SHP77 treated with DMSO at 0.1 percent for 48 hours (cell line): ENCODE measurements at regions not wholly inside any gene's neighbourhood (a gene's known extent, or its start where the extent isn't known, plus 50 kb on each side); places are given as distances from the start of the nearest gene placed in this dataset.
"Not testable (repeated sequence)": the region's sequence is repeated elsewhere in the genome, so short reads cannot be mapped to it uniquely, and the experiment has no call there.

ENCODE experiments used
- DNase-seq: peaks from one replicate; lab custom pipeline; 2025; lab: John Stamatoyannopoulos, UW

- no peak for DNase-seq
These were observed 908.6 kb upstream of the MDGA2 start for GRCh38 chr14:48584031-48584430.

DNA sequence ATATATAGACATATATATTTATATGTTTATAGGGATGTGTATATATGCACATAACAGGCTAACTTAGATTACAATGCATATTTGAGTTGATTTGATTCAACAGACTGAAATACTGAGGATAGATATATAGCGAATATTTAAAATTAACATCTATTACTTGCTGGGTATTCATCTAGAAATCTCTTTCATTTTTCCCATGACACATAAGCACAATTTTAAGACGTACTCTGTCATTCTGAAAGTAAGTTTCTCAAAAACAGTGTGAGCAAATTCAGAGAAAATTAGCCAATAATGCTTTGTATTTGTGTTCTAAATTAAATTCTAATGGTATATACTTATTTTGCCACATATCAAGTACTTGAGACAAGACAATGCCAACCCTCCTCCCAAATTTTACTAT is 907.5 kb upstream of the MDGA2 start:
- DNase-seq, result no peak

DNA sequence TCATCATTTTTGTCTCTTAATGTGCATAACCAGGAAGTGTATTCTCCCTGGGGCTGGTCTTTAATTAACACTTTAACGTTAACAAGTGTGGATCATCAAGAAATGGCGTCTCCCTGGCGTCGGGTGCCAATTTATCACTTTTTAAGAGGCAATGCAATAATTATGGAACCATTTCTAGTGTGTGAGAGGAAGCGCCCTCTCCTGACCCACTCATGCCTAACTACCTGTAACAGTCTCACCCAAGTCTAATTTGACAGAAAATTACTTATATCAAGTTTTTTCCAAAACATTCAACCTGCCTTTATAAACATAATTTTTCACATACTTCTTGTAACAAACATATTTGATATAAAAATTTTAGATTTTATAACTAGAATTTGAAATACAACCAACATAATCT is 905.3 kb upstream of the MDGA2 start:
- no peak for DNase-seq

GRCh38 chr14:48575772-48576171 is 900.4 kb upstream of the MDGA2 start:
- DNase-seq, result peak; percentile 66

DNA sequence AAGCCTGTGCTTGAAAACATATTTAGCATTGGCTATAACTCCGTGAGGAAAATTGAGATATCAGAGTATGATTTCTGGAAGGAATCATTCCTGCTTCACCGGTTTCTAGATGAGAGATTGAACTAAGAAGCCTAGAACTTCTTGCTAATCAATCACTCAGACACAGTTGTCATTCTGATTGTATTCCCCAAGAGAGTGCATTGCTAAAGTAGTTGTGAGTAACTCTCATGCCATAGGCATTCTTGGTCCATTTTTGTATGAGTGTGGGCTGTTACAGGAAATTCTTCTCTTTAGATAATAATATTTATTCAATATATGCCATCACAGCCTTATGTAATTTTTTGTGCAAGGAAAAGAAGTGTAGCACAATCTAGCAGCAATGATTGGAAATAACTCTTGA is 893.3 kb upstream of the MDGA2 start:
- DNase-seq, result no peak

DNA sequence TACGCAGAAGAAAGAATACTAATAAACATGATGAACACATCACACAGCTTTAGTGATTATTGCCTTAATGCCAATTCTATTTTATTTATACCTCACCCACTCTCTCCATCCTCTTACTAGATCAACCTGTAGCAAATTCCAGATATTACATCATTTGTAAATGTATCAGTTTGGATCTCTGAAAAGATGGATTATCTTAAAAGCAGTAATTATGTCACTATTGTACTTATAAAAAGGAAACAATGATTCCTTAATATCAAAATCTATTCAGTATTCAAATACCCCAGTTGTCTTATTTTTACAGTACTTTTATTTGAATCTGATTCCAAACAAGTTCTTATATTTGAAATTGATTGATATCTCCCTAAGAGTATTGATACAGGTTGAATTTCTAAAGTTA is 892.8 kb upstream of the MDGA2 start:
- no peak for DNase-seq

DNA sequence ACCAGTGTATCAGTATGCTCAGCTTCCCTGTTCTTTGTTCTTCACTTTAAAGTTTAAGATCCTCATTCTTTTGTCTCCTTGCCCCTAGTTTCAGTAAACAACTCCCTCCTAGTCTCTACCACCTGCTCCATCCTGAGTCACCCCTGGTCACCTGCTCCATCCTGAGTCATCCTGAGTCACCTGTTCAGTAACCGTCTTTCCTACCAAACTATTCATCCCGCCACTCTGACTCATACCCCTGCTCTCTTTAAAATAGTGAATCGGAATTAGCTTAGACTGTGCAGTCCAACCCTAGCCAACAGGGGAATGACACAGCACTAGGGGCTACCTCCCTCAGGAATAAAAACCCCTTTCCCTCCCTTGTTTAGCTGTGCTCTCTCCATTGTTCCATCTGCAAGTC is 888.1 kb upstream of the MDGA2 start:
- DNase-seq, result no peak

- DNase-seq, result not testable (repeated sequence)
These were observed 886.0 kb upstream of the MDGA2 start for GRCh38 chr14:48561438-48561837.

GRCh38 chr14:48560421-48560820 is 885.0 kb upstream of the MDGA2 start:
- no peak for DNase-seq

- no peak for DNase-seq
These were observed 878.0 kb upstream of the MDGA2 start for GRCh38 chr14:48553443-48553842.

- no peak for DNase-seq
These were observed 871.6 kb upstream of the MDGA2 start for GRCh38 chr14:48546996-48547395.

DNA sequence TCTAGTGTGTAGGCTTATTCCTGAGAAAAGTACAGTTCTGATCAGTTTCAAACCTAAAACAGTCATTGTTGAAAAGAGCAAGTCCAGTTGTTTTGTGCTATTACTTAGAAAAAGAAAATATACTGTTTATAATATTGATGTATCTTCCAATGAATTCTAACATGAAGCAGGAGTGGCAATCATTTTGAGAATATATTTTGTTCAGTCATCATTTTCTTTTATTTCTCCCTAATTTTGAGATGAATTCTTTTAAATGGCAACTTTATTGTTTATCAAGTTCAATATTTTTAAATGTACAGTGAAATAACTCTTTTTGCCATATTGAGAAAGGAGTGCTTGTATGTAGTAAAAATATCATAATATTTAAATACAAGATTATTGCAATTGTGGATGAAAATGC is 862.2 kb upstream of the MDGA2 start:
- no peak for DNase-seq

DNA sequence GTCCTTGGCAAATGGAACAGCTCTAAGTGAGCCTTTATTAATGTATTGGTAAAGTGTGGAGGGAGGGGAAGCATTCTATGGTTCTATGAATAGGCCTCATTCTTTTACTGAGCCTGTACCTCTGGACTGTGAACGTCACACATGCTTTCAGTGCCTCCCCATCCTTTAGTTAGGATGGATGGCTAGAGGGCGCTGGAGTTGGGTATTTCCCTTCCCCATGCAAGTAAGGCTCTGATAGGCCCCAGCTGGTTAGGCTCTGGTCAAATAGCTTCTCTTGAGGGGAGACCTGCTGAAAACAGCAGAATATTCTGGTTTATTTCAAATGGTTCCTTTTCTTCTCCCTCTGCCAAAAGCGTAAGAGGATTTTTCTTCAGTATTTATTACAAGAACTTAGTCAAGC is 860.9 kb upstream of the MDGA2 start:
- DNase-seq, result no peak

DNA sequence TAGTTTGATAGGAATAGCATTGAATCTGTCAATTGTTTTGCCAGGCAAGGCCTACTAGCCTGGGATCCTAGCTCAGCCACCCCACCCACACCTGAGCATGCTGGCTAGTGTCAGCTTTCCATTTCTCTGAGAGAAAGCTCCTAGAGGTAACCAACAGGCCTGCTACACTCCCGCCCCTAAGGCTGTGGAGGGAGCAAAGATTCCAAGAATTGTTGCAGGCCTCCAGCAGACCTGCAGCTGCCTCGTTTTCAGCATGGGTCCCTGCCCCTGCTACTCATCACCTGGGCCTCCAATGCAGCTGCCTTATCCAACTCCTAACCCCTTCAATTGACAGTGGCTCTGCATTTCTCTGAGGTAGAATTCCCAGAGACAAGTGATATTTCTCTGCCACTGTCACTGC is 852.4 kb upstream of the MDGA2 start:
- no peak for DNase-seq

DNA sequence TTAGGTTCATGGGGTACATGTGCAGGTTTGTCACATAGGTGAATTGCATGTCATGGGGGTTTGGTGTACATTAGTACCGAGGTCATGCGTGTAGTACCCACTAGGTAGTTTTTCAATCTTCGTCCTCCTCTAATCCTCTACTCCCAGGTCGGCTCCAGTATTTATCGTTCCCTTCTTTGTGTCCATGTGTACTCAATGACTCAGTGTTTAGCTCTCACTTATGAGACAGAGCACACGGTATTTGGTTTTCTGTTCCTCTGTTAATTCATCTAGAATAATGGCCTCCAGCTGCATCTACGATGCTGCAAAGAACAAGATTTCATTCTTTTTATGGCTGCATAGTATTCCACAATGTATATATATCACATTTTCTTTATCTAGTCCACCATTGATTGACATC is 850.9 kb upstream of the MDGA2 start:
- no peak for DNase-seq

GRCh38 chr14:48504921-48505320 is 829.5 kb upstream of the MDGA2 start:
- no peak for DNase-seq

- no peak for DNase-seq
These were observed 815.4 kb upstream of the MDGA2 start for GRCh38 chr14:48490756-48491155.

DNA sequence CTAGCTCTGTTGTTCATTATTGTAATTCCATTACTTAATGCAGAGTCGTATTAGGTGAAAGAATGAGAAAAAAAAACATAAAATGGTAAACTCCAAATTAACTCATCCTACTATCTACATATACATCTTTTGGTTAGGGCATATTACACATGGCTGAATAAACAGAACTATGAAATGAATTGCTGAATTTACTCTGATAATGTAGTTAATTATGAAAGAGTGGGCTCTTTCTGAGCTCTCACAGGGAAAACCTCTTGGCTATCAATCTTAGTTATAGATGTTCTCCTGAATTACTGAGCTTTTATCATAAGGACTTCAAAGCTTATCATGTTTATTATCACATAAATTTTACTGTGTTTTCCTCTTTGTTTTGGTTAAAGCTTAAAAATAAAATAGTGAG is 798.5 kb upstream of the MDGA2 start:
- no peak for DNase-seq

DNA sequence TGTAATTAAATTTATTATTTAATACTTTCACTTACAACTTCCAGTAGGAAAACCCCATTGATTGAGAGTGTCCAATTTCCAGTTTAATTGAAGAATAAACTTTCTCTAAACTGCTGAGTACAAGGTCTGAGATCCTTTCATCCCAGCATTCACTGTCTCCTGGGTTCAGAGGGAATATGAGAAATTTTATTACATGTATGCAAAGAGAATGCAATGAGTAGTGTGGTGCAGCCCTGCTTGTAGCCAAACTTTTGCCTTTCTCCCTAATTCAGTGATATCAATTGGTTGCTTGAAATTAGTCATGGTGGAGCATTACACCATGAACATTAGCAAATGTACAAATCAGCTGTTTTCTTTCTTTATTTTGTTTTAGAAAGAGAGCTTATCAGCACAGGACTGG is 780.6 kb upstream of the MDGA2 start:
- no peak for DNase-seq

DNA sequence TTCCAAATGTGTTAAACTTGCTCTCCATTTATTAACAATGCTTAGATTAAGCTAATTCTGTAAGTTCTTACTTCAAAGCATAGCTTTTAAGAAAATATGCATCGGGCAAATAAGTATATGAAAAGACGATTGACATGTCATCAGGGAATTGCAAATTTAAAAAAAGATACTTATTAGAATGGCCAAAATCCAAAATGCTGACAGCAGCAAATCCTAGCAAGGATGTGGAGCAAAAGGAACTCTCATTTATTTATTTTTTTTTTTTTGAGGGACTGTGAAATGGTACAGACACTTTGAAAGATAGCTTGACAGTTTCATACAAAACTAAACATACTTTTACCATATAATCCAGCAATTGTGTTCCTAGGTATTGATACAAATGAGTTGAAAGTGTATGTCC is 779.5 kb upstream of the MDGA2 start:
- no peak for DNase-seq

DNA sequence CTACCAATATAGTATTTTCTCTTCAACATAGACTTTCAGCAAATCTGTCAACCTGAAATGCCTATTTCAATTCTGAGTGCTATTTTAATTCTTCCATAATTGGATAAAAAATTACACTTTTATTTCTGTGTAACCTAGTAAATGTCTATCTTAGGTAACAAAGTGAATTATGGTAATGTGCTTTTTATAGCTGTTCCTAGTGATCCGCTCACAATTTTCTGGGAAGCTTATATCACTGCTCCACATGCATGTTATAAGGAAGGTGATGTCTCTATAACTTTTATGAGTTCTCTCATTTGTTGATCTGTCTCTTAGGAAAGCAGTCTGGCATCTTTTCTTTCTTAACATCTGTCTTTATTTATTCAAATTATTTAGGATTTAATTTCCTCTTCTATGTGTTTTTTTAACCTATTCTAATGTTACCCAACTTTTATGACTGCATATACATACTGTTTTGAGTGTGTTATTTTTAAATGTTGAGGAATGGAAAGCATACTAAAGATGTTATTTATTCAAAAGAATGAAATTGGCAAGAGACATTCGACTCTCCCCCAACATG is 777.1 kb upstream of the MDGA2 start:
- no peak for DNase-seq

DNA sequence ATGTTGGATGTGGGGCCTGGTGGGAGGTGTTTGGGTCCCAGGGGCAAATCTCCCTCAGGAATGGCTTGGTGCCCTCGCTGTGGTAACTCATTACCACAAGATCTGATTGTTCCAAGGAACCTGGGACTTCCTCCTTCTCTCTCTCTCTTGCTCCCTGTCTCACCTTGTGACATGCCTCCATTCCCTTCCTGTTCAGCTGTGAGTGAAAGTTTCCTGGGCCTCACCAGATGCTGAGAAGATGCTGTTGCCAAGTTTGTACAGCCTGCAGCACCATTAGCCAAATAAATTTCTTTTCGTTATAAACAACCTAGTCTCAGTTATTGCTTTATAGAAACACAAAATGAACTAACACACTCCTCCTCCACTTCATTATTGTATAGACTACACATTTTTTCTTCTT is 759.8 kb upstream of the MDGA2 start:
- no peak for DNase-seq

- DNase-seq, result no peak
These were observed 755.4 kb upstream of the MDGA2 start for GRCh38 chr14:48430805-48431204.

DNA sequence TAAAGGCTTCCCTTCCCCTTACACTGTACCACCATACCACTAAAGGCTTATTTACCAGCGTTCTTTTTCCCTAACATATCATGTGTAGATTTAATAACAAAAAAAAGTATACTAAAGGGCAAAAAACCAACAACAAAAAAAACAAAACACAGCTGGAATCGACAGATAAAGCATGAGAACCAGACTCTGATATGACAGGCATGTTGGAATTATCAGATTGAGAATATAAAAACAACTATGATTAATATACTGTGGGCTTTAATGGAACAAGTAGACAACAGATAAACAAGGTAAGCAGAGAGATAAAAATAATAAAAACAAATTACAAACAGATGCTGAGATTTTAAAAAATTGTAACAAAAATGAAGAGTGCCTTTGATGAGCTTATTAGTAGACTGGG is 754.1 kb upstream of the MDGA2 start:
- no peak for DNase-seq
